ENCODE measurements at regions not wholly inside any gene's neighbourhood (a gene's known extent, or its start where the extent isn't known, plus 50 kb on each side); places are given as distances from the start of the nearest gene placed in this dataset.

GRCh38 chr3:188962253-188963247 is 209.2 kb upstream of the TPRG1 start:
- POLR2A ChIA-PET = no interaction called here
- no peak for ATAC-seq
- CTCF ChIA-PET = interaction anchor here (0.6 to 0.7 kb wide), 3 partner anchors 167 to 1300 kb away, joined by 3 to 12 read pairs (median 3); no protein-coding TSS in a partner anchor
- Histone ChIP-seq H3K27me3 (ENCODE audit: control insufficient read depth, insufficient read depth, low read length) (peaks cover 8% of the 10 kb centered on the region), H3K4me1 (ENCODE audit: control insufficient read depth, insufficient read depth, low read length) (no peaks in the 10 kb centered on the region), H3K9me3 (ENCODE audit: control insufficient read depth, insufficient read depth, low read depth, low read length) (no peaks in the 10 kb centered on the region), H3K4me3 (ENCODE audit: low read depth in 2 of 2, low read length in 2 of 2) (no peak overlapping the region), H3K36me3 (ENCODE audit: control insufficient read depth, insufficient read depth, low read length) (no peaks in the 10 kb centered on the region), H3K27ac (ENCODE audit: low read length) (no peak overlapping the region)
- BruUV-seq (replicated peaks) = no TSS peak
- no peak for DNase-seq (ENCODE audit: low read depth, low spot score)
- no peak for TF ChIP-seq TCF7L2 (IDR thresholded peaks at IDR 0.05; ENCODE audit: low read depth, low read length)
- TF ChIP-seq CTCF (IDR thresholded peaks at IDR 0.05) = no peak
- TF ChIP-seq REST (IDR thresholded peaks at IDR 0.05; ENCODE audit: insufficient read depth in 1 of 2, low read depth in 2 of 2, low read length in 1 of 2) = no peak
- intact Hi-C loops (cut with micrococcal nuclease; ENCODE audit: unreplicated experiment) (no loop called here), in situ Hi-C loops (cut with HindIII; ENCODE audit: low pct_unique_long_range_greater_than_20kb, low sequenced_read_pairs) (no loop called here)

GRCh38 chr3:188964957-188965356 is 206.8 kb upstream of the TPRG1 start:
- Histone ChIP-seq H3K27me3 (ENCODE audit: control insufficient read depth, insufficient read depth, low read length) (peaks cover 8% of the 10 kb centered on the region), H3K4me1 (ENCODE audit: control insufficient read depth, insufficient read depth, low read length) (no peaks in the 10 kb centered on the region), H3K9me3 (ENCODE audit: control insufficient read depth, insufficient read depth, low read depth, low read length) (no peaks in the 10 kb centered on the region), H3K27ac (ENCODE audit: low read length) (no peak overlapping the region), H3K36me3 (ENCODE audit: control insufficient read depth, insufficient read depth, low read length) (no peaks in the 10 kb centered on the region), H3K4me3 (ENCODE audit: low read depth in 2 of 2, low read length in 2 of 2) (no peak overlapping the region)
- ATAC-seq = no peak
- no TSS peak for BruUV-seq (replicated peaks)
- CTCF ChIA-PET = no interaction called here
- POLR2A ChIA-PET = no interaction called here
- in situ Hi-C loops (cut with HindIII; ENCODE audit: low pct_unique_long_range_greater_than_20kb, low sequenced_read_pairs) (no loop called here), intact Hi-C loops (cut with micrococcal nuclease; ENCODE audit: unreplicated experiment) (no loop called here)
- TF ChIP-seq TCF7L2 (IDR thresholded peaks at IDR 0.05; ENCODE audit: low read depth, low read length) (no peak), SIN3A (IDR thresholded peaks at IDR 0.05; ENCODE audit: borderline replicate concordance, insufficient read depth, low read depth, low read length) (no peak), POLR2AphosphoS5 (IDR thresholded peaks at IDR 0.05; ENCODE audit: low read depth, low read length) (no peak), REST (IDR thresholded peaks at IDR 0.05; ENCODE audit: insufficient read depth in 1 of 2, low read depth in 2 of 2, low read length in 1 of 2) (no peak), CTCF (IDR thresholded peaks at IDR 0.05) (no peak)
- DNase-seq (ENCODE audit: low read depth, low spot score) = no peak
